ENCODE measurements at regions not wholly inside any gene's neighbourhood (a gene's known extent, or its start where the extent isn't known, plus 50 kb on each side); places are given as distances from the start of the nearest gene placed in this dataset.
"Not testable (repeated sequence)": the region's sequence is repeated elsewhere in the genome, so short reads cannot be mapped to it uniquely, and the experiment has no call there.

- no peak for TF ChIP-seq CTCF (IDR thresholded peaks at IDR 0.05; ENCODE audit: extremely low read depth, missing control alignments)
Observed at GRCh38 chr16:7246578-7246977, 86.1 kb upstream of the RBFOX1 start.

GRCh38 chr16:7239547-7239946 lies 93.1 kb upstream of the RBFOX1 start:
- DNase-seq (ENCODE audit: low spot score) = no peak
- TF ChIP-seq CTCF (IDR thresholded peaks at IDR 0.05; ENCODE audit: extremely low read depth, missing control alignments) = no peak

More at GRCh38 chr16:7246578-7246977, 86.1 kb upstream of the RBFOX1 start:
- DNase-seq (ENCODE audit: low spot score) = no peak

- DNase-seq (ENCODE audit: low spot score) = no peak
- no peak for TF ChIP-seq CTCF (IDR thresholded peaks at IDR 0.05; ENCODE audit: extremely low read depth, missing control alignments)
Observed at GRCh38 chr16:7236824-7237410, 95.7 kb upstream of the RBFOX1 start.

GRCh38 chr16:7233975-7234374 lies 98.7 kb upstream of the RBFOX1 start:
- TF ChIP-seq CTCF (IDR thresholded peaks at IDR 0.05; ENCODE audit: extremely low read depth, missing control alignments) = no peak
- DNase-seq (ENCODE audit: low spot score) = no peak

GRCh38 chr16:7231762-7232161 lies 100.9 kb upstream of the RBFOX1 start:
- no peak for TF ChIP-seq CTCF (IDR thresholded peaks at IDR 0.05; ENCODE audit: extremely low read depth, missing control alignments)
- no peak for DNase-seq (ENCODE audit: low spot score)

- DNase-seq (ENCODE audit: low spot score) = not testable (repeated sequence)
Observed at GRCh38 chr16:7229433-7230218, 103.0 kb upstream of the RBFOX1 start.

- DNase-seq (ENCODE audit: low spot score) = no peak
- TF ChIP-seq CTCF (IDR thresholded peaks at IDR 0.05; ENCODE audit: extremely low read depth, missing control alignments) = no peak
Observed at GRCh38 chr16:7227229-7227721, 105.4 kb upstream of the RBFOX1 start.

All from GM20000 (cell line).